Fibroblast of peridontal ligament (primary cell): ENCODE measurements at regions not wholly inside any gene's neighbourhood (a gene's known extent, or its start where the extent isn't known, plus 50 kb on each side); places are given as distances from the start of the nearest gene placed in this dataset.
"Not testable (repeated sequence)": the region's sequence is repeated elsewhere in the genome, so short reads cannot be mapped to it uniquely, and the experiment has no call there.

Source experiments
- DNase-seq: peaks from one replicate; pipeline ENCODE4 v3.0.0-alpha.2; 2010; ENCODE audit errors: extremely low read depth

GRCh38 chr1:178572604-178573003 is 59.7 kb downstream of the TEX35 start:
- no peak for DNase-seq

DNA sequence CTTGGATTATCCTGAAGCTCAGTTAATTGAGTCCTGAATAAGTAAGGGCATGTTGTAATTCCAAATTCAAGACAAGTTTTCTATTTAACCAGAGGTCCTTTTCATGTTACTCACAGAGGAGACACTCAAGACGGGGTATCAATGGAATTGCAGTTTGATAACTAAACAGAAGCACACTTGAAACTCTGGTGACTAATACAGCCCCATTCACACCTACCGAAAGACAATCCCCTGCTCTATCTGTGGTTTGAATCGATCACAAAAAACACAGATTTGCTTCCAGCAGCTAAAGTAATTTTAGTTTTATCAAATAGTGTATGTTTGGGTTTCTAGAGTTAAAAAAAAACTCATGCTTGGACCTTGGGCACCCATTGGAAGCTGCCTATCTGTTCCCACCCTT is 60.4 kb downstream of the TEX35 start:
- DNase-seq = no peak

GRCh38 chr1:178574345-178574744 is 61.4 kb downstream of the TEX35 start:
- peak; percentile 13 for DNase-seq

DNA sequence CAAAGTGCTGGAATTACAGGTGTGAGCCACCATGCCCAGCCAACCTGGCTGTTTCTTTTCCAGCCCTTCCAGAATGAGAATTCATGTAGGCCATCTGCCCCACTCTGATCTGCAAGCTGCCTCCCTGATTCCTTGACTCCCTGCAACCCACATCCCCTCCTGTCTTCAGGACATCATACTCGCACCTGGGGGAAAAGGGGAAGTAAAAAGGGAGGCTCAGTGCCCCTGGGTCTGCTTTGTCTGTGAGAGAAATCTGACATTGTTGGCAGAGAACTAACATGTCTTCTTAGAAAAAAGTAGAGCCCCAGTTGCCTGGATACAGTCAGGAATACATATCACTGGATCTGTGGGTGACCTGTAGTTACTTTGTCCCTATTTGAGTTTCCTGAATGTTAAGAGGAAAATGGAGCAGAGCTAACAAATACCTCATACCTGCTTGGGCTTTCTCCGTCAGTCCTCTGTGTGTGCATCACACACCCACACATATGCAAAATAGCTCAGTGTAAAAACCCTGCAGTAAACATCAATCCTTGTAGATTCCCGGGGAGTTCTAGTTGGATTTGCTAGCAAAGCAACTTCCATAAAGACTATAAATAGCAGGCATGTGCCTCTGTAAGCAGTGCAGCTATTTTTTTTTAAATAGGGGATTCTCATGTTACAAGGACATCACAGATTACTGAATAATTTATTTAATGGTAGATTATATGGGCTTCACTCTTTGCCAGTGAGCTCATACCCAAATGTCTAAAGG is 62.9 kb downstream of the TEX35 start:
- peak; percentile 33 for DNase-seq

- no peak for DNase-seq
These were observed 63.9 kb downstream of the TEX35 start for GRCh38 chr1:178576841-178577240.

GRCh38 chr1:178577882-178578281 is 65.0 kb downstream of the TEX35 start:
- no peak for DNase-seq

- DNase-seq = no peak
These were observed 65.6 kb downstream of the TEX35 start for GRCh38 chr1:178578541-178578940.

GRCh38 chr1:178579095-178579494 is 66.2 kb downstream of the TEX35 start:
- DNase-seq = no peak

DNA sequence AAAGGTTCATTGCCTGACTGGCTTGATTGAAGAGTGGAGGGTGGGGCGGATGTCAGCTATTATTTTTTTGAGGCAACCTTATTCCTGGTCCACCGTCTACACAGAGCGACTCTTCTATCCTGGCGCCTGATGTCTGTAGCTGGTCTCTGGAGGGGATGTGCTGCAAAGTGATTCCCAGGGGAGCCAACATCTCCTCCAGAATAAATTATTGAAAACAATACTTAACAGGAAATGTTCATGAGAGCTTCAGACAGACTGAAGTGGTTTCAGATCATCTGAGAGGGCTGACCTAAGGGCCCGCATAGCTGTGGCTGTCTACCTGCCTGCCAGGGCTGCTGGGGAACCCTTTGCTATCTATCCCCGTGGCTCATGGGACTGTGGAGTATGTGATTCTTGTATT is 66.7 kb downstream of the TEX35 start:
- no peak for DNase-seq

GRCh38 chr1:178580096-178580495 is 67.2 kb downstream of the TEX35 start:
- no peak for DNase-seq

- DNase-seq = no peak
These were observed 68.0 kb downstream of the TEX35 start for GRCh38 chr1:178580876-178581275.

GRCh38 chr1:178581351-178582303 is 68.7 kb downstream of the TEX35 start:
- no peak for DNase-seq

DNA sequence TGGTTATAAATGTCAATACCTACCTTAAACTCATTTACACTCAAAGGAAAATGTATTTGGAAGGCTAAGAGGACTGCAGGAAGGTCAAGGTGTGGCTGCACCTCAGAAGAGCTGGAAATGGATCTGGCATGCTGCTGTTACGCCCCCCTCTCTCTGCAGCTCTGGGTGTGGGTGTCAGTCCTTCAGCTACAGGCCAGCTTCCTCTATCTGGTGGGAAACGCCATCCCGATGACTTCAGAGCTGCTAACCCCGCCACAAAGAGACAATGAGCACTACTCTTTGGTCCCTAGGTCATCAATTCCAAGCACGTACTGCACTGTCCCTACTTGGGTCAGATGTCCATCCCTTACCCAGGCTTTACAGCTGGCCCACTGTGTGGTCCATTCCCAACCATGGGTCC is 74.2 kb downstream of the TEX35 start:
- no peak for DNase-seq

- DNase-seq = no peak
These were observed 75.1 kb downstream of the TEX35 start for GRCh38 chr1:178587975-178588374.

DNA sequence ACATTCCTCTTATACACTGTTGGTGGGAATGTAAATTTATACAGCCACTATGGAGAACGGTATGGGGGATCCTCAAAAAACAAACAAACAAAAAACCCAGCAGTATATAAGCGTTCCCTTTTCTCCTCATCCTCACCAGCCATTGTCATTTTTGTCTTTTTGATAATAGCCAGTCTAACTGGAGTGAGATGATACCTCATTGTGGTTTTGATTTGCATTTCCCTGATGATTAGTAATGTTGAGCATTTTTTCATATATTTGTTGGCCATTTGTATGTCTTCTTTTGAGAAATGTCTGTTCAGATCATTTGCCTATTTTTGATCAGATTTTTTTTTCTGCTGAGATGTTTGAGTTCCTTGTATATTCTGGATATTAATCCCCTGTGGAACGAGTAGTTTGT is 76.1 kb downstream of the TEX35 start:
- DNase-seq = not testable (repeated sequence)

DNA sequence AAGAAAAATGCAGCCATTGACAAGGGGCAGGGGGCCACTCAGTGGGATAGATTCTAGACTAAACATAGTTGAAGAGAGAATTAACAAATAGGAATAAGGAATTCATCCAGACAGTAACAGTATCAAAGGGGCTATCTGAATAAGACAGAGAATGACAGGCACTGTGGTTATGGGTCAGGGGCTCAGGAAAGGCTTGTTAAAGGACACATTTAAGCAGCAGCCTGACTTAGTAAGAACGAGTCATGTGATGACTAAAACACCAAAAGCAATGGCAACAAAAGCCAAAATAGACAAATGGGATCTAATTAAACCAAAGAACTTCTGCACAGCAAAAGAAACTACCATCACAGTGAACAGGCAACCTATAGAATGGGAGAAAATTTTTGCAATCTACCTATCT is 78.9 kb downstream of the TEX35 start:
- not testable (repeated sequence) for DNase-seq

GRCh38 chr1:178593515-178593914 is 80.6 kb downstream of the TEX35 start:
- DNase-seq = no peak

GRCh38 chr1:178594133-178594532 is 81.2 kb downstream of the TEX35 start:
- no peak for DNase-seq

DNA sequence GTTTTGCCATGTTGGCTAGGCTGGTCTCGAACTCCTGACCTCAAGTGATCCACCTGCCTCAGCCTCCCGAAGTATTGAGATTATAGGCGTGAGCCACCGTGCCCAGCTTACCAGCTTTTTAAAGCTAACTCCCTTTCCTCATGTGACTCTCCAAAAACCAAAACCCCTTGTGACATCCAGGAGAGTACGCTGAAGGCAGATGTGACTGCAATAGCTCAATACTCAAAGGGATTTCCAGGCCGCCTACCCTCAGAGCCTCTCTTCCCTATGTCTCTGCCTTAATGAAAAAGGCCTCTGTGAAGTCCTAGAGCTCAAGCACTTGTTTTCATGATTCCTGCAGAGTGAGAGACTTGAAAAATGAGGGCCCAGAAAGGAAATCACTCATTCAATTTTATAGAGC is 82.6 kb downstream of the TEX35 start:
- no peak for DNase-seq

- no peak for DNase-seq
These were observed 86.2 kb downstream of the TEX35 start for GRCh38 chr1:178599087-178599486.

GRCh38 chr1:178599745-178600144 is 86.8 kb downstream of the TEX35 start:
- no peak for DNase-seq

DNA sequence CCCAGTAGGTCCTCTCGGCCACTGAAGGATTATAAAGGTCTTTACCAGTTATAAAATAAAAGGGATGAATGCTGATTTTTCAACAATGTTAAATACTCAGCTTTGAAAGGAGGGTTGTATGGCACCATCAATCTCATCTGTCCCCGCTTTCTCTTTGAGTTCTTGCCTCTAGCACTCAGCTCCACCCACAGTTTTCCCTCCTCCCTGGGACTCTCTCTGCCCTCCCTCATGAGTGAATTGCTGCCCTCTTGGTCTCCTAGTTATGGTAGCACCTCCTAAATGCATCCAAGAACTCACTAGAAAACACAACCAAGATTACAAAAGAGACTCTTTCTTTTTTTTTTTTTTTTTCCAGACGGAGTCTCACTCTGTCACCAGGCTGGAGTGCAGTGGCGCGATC is 91.0 kb downstream of the TEX35 start:
- no peak for DNase-seq

DNA sequence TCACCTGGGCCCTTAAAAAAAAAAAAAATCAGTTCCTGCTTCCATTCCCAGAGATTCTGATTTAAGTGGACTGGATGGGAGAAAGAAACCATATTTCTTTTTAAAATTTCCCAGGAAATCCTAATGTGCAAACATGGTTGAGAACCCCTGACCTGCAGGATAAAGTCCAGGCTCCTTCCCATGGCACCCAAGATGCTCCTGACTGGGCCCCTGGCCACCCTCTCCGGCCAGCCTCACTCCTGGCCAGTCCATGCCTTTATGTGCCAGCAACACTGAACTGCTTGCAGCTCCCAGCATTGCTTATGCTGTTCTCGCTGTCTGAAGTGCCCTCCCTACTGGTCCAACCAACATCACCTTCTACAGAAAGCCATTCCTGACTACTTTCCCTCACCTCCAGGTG is 93.9 kb downstream of the TEX35 start:
- DNase-seq = no peak
